Fibroblast of pulmonary artery (primary cell): ENCODE measurements at regions not wholly inside any gene's neighbourhood (a gene's known extent, or its start where the extent isn't known, plus 50 kb on each side); places are given as distances from the start of the nearest gene placed in this dataset.

Experiments used
- DNase-seq: peaks from one replicate; pipeline ENCODE4 v3.0.0-alpha.2; 2010; ENCODE audit warnings: low read depth
- H3K4me3 ChIP-seq: replicated peaks from 2 replicates; pipeline ENCODE4 v1.5.1; 2011; ENCODE audit warnings: low read depth, mild to moderate bottlenecking, control low read depth, low read length, moderate library complexity
- TF ChIP-seq, protein P1 (sequence below): IDR thresholded peaks from 2 replicates; pipeline ENCODE4 v1.5.1; 2011; ENCODE audit warnings: mild to moderate bottlenecking, control low read depth, low read length, inconsistent platforms; ENCODE audit errors: missing control alignments

DNA sequence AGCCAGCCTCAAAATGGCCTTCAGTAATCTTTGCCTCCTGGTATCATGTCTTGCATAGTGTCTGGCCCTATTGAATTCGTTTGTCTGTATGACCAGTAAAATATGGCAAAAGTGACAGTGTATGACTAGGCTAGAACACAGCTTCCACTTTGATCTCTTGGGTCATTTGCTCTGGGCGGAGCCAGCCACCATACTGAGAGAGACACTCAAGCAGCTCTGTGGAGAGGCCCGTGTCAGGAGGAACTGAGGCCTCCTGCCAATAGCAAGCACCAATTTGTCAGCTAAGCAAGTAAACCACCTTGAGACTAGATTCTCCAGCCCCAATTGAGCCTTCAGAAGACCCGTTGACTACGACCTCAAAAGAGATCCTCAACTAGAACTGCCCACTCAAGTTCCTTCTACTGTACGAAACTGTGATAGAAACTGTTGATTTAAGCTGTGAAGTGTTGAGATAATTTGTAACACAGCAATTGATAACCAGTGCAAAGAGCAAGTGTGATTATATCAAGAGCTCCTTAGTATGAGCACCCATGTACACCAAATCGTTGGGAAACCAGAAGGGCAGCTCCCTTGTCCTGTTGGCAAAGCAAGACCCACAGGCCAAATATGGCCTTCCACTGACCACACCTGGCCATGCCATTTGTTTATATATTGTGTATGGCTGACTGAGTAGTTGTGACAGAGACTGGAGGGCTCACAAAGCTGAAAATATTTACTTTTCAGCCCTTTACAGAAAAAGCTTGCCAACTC lies 52.7 kb upstream of the SERBP1 start:
- TF ChIP-seq, protein P1, sequence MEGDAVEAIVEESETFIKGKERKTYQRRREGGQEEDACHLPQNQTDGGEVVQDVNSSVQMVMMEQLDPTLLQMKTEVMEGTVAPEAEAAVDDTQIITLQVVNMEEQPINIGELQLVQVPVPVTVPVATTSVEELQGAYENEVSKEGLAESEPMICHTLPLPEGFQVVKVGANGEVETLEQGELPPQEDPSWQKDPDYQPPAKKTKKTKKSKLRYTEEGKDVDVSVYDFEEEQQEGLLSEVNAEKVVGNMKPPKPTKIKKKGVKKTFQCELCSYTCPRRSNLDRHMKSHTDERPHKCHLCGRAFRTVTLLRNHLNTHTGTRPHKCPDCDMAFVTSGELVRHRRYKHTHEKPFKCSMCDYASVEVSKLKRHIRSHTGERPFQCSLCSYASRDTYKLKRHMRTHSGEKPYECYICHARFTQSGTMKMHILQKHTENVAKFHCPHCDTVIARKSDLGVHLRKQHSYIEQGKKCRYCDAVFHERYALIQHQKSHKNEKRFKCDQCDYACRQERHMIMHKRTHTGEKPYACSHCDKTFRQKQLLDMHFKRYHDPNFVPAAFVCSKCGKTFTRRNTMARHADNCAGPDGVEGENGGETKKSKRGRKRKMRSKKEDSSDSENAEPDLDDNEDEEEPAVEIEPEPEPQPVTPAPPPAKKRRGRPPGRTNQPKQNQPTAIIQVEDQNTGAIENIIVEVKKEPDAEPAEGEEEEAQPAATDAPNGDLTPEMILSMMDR = no peak
- no peak overlapping the region for H3K4me3 ChIP-seq
- no peak for DNase-seq

DNA sequence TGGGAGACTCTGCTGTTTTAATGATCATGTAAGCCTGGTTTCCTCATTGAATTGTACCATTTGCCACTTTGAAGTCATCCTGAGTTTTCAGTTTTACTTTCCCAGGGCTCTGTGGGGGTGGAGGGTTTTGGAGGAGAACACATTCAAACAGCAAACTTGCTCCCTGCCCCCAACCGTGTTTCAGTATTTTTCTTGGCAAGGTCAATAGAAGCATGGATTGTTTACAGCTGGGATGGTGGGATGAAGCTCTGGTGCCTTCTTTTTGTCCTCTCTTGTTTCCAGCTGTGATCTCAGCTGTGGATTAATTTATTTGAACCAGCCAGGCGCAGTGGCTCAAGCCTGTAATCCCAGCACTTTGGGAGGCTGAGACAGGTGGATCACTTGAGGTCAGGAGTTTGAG lies 54.3 kb upstream of the SERBP1 start:
- TF ChIP-seq, protein P1 = no peak
- DNase-seq = peak; percentile 25

DNA sequence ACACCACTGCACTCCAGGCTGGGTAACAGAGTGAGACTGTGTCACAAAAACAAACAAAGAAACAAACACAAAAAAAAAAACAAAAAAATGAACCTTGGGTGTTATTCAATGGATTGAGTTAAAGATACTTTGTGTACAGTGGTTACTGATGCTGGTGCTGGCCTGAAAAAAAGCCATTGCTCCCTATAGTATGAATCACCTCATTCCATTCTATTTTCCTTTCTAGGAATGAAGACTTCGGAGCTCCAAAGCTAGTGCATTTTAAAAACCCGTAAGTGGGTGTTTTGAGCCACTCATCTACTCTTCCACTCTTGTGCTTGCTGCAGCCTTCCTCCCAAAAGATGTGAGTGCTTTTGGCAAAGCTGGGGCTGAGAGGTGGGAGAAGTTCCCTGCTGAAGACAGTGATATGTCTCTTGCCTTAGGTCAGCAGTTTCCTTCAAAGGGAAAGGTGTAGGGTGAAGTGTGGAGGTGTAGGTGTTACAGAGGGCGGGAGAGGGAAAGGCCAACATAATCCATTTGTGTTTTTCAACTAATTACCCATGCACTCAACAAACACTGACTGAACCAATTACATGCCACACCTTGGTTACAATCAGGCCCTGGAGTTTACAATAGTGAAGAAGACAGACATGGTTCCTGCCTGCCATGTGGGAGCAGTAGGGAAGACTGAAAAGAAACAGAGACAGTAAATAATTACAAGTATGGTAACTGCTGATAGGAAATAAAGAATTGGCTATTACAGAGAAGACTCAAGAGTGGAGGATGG lies 55.0 kb upstream of the SERBP1 start:
- no peak for DNase-seq
- H3K4me3 ChIP-seq = no peak overlapping the region

More for the DNA sequence above, 54.3 kb upstream of the SERBP1 start:
- H3K4me3 ChIP-seq = no peak overlapping the region

DNA sequence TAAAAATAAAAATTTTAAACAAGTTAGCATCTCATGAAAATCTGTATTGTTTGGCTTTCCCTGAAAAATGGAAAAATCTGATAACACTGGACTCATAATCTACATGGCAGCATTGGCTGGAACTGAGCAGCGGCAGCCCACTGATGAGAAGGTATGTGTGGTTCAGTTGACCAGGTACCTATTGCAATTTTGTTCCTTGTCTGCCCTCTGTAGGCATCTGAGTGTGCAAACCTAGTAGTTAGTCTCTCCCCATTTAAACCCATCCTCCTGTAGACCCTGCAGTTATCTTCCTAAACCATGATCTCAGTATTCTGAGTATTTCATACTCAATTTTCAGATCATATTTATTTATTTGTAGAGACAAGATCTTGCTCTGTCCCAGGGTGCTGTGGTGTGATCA lies 59.4 kb upstream of the SERBP1 start:
- TF ChIP-seq, protein P1 = peak; percentile 23
- DNase-seq = peak; percentile 33

More for the DNA sequence above, 55.0 kb upstream of the SERBP1 start:
- TF ChIP-seq, protein P1 = no peak

DNA sequence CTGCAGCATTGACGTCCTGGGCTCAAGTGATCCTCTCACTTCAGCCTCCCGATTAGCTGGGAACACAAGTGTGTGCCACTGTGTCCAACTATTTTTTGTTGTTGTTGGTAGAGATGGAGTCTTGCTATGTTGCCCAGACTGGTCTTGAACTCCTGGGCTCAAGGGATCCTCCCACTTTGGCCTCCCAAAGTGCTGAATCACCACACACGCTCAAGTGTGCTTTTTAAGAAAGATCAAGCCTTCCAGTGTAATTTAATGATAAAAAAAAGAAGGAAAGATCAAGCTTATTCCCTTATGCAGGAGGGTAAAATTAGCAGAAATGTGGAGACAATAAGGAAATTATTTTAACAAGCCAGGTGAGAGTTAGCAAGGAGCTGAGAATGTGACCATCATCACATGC lies 61.1 kb upstream of the SERBP1 start:
- no peak for DNase-seq

More for the DNA sequence above, 59.4 kb upstream of the SERBP1 start:
- no peak overlapping the region for H3K4me3 ChIP-seq

DNA sequence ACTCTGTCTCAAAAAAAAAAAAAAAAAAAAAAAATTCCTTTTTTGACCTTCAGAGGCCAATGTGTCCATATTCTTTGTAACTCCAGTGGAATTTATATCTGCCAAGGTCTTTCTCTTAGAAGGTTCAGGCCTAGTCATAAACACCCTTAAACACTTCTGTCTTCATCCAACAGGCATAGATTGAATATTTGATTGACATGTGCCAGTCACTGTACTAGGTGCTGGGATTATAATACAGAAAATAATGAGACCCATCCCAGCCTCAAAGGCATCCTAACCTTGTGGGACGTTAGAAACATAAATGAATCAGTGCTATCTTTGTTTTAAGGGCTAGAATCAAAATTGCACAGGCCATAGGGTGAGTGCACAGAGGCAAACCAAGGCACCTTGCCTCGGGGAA lies 62.9 kb upstream of the SERBP1 start:
- no peak overlapping the region for H3K4me3 ChIP-seq
- TF ChIP-seq, protein P1 = no peak
- DNase-seq = no peak

More for the DNA sequence above, 61.1 kb upstream of the SERBP1 start:
- TF ChIP-seq, protein P1 = no peak
- H3K4me3 ChIP-seq = no peak overlapping the region
